CD4-positive, alpha-beta T cell (primary cell): ENCODE measurements at regions not wholly inside any gene's neighbourhood (a gene's known extent, or its start where the extent isn't known, plus 50 kb on each side); places are given as distances from the start of the nearest gene placed in this dataset.

Source experiments
- ATAC-seq: fragments of 200-7000 bp; cut with Tn5 transposase; one replicate; pipeline ENCODE4 v1.10.0; 2022; ENCODE audit warnings: mild to moderate bottlenecking; ENCODE audit not compliant: poor library complexity
- CTCF ChIA-PET: fragments of 350-600 bp; sonication (Branson Sonifier 250); formaldehyde crosslinking; loops from one replicate; lab custom pipeline; 2021; ENCODE audit warnings: antibody characterized with exemption, inconsistent platforms; lab: Charles Lee
- POLR2A ChIA-PET: fragments of 350-600 bp; sonication (Branson Sonifier 250); formaldehyde crosslinking; loops from one replicate; lab custom pipeline; 2021; ENCODE audit warnings: antibody characterized with exemption, inconsistent platforms; lab: Charles Lee
- DNase-seq, 14 experiments: peaks; one replicate each; pipeline ENCODE4 v3.0.0-alpha.2; 2013 to 2020; ENCODE audit warnings: mixed read lengths in 2 of 14
- H3K27ac ChIP-seq, 2 donors: one replicate each; pipeline versions ENCODE4 v1.5.1 to v1.7.0; 2013; ENCODE audit warnings: low read length in 2 of 2, low read depth in 1 of 2, mild to moderate bottlenecking in 1 of 2
- H3K27me3 ChIP-seq, 2 experiments: 1 replicate in 1 of 2; 2 replicates in 1 of 2; pipeline versions ENCODE4 v1.6.1 to v1.7.0; 2013; ENCODE audit warnings: low read length in 2 of 2, control low read depth in 1 of 2, mild to moderate bottlenecking in 1 of 2, moderate library complexity in 1 of 2; ENCODE audit not compliant: insufficient read depth in 2 of 2, control insufficient read depth in 1 of 2
- H3K36me3 ChIP-seq: one replicate; pipeline ENCODE4 v1.6.1; 2013; ENCODE audit warnings: low read length, control low read depth; ENCODE audit not compliant: insufficient read depth
- H3K4me1 ChIP-seq: one replicate; pipeline ENCODE4 v1.6.1; 2013; ENCODE audit warnings: low read length, control low read depth; ENCODE audit not compliant: insufficient read depth
- H3K4me3 ChIP-seq: one replicate; pipeline ENCODE4 v1.5.1; 2013; ENCODE audit warnings: mild to moderate bottlenecking, low read length, moderate library complexity
- H3K9me3 ChIP-seq, 2 experiments: 1 replicate in 1 of 2; 2 replicates in 1 of 2; pipeline versions ENCODE4 v1.6.1 to v1.7.0; 2013; ENCODE audit warnings: low read length in 2 of 2, mild to moderate bottlenecking in 2 of 2, control low read depth in 1 of 2, moderate library complexity in 1 of 2; ENCODE audit not compliant: control insufficient read depth in 1 of 2, insufficient read depth in 1 of 2
- H3K27ac Mint-ChIP-seq: one replicate; pipeline ENCODE4 v1.8.0; 2020; ENCODE audit warnings: mixed read lengths
- H3K27me3 Mint-ChIP-seq: one replicate; pipeline ENCODE4 v1.8.0; 2021; ENCODE audit warnings: mixed read lengths
- H3K36me3 Mint-ChIP-seq: one replicate; pipeline ENCODE4 v1.8.0; 2021; ENCODE audit warnings: low read depth, mixed read lengths
- H3K4me1 Mint-ChIP-seq: one replicate; pipeline ENCODE4 v1.8.0; 2021; ENCODE audit warnings: low read depth, mixed read lengths
- H3K4me3 Mint-ChIP-seq: one replicate; pipeline ENCODE4 v1.8.0; 2020; ENCODE audit warnings: mild to moderate bottlenecking, mixed read lengths
- H3K9me3 Mint-ChIP-seq: one replicate; pipeline ENCODE4 v1.8.0; 2020; ENCODE audit warnings: mixed read lengths
- CTCF ChIP-seq: fragments of 200-600 bp; IDR thresholded peaks from one replicate; pipeline ENCODE4 v1.8.0; 2022; ENCODE audit warnings: antibody characterized with exemption, mild to moderate bottlenecking
- intact Hi-C, 2 experiments: fragments of 100-400 bp; cut with DNase I in 1 of 2; cut with micrococcal nuclease in 1 of 2; formaldehyde crosslinking; loops; one replicate each; pipeline versions ENCODE4 v1.15.1 to v1.9.0; 2023 to 2025; cut with DNase I, micrococcal nuclease

GRCh38 chr15:53389271-53390037 lies 370.0 kb downstream of the WDR72 start:
- no peak overlapping the region for H3K27ac ChIP-seq
- H3K9me3 Mint-ChIP-seq, result no peaks in the 10 kb centered on the region
- no peaks in the 10 kb centered on the region for H3K27me3 ChIP-seq
- POLR2A ChIA-PET, result no interaction called here
- no peaks in the 10 kb centered on the region for H3K36me3 ChIP-seq
- H3K36me3 Mint-ChIP-seq, result no peaks in the 10 kb centered on the region
- ATAC-seq, result no peak
- no peaks in the 10 kb centered on the region for H3K27me3 Mint-ChIP-seq
- no peak overlapping the region for H3K27ac Mint-ChIP-seq
- intact Hi-C loops, result no loop called here
- no peak overlapping the region for H3K4me3 ChIP-seq
- DNase-seq, result no peak
- H3K9me3 ChIP-seq, result peaks cover 0 to 4% of the 10 kb centered on the region in 2 experiments
- no peaks in the 10 kb centered on the region for H3K4me1 ChIP-seq
- H3K4me3 Mint-ChIP-seq, result no peak overlapping the region
- CTCF ChIA-PET, result no interaction called here
- no peak for TF ChIP-seq CTCF
- H3K4me1 Mint-ChIP-seq, result no peaks in the 10 kb centered on the region

DNA sequence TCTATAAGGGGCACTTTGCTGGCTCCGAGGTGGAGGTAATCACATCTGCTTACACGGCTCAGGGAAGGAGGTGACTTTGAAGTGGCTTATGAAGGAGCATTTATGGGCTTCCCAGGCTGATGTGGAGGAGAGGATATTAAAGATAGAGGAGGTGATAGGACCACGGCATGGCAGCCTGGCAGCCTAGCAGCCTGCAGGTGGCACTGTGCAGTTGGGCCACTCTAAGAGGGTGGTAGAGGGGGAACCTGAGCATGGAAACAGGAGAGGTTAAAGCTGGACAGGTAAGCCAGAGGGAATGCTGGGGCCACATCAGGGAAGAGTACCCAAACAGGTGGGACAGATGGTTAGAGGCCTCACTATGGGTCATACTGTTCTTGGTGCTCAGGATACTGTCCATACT lies 375.0 kb downstream of the WDR72 start:
- peaks cover 0 to 4% of the 10 kb centered on the region in 2 experiments for H3K9me3 ChIP-seq
- no peaks in the 10 kb centered on the region for H3K4me1 ChIP-seq
- no peaks in the 10 kb centered on the region for H3K27me3 ChIP-seq
- CTCF ChIA-PET, result no interaction called here
- POLR2A ChIA-PET, result no interaction called here
- no peaks in the 10 kb centered on the region for H3K9me3 Mint-ChIP-seq
- H3K36me3 ChIP-seq, result no peaks in the 10 kb centered on the region
- DNase-seq (no peak), ATAC-seq (no peak)
- H3K4me3 ChIP-seq, result no peak overlapping the region
- TF ChIP-seq CTCF, result no peak
- no peaks in the 10 kb centered on the region for H3K36me3 Mint-ChIP-seq
- H3K4me1 Mint-ChIP-seq, result no peaks in the 10 kb centered on the region
- intact Hi-C loops, result no loop called here
- no peak overlapping the region for H3K4me3 Mint-ChIP-seq
- no peaks in the 10 kb centered on the region for H3K27me3 Mint-ChIP-seq
- H3K27ac ChIP-seq, result no peak overlapping the region
- H3K27ac Mint-ChIP-seq, result no peak overlapping the region

GRCh38 chr15:53378096-53378800 lies 381.2 kb downstream of the WDR72 start:
- Mint-ChIP-seq H3K4me3 (no peak overlapping the region), H3K4me1 (no peaks in the 10 kb centered on the region), H3K9me3 (peaks cover 3% of the 10 kb centered on the region), H3K27ac (no peak overlapping the region), H3K27me3 (no peaks in the 10 kb centered on the region), H3K36me3 (no peaks in the 10 kb centered on the region)
- H3K36me3 ChIP-seq, result no peaks in the 10 kb centered on the region
- H3K9me3 ChIP-seq, result no peaks in the 10 kb centered on the region
- no peak overlapping the region for H3K27ac ChIP-seq
- TF ChIP-seq CTCF, result no peak
- no peaks in the 10 kb centered on the region for H3K27me3 ChIP-seq
- CTCF ChIA-PET, result no interaction called here
- ATAC-seq (no peak), DNase-seq (no peak)
- no peaks in the 10 kb centered on the region for H3K4me1 ChIP-seq
- intact Hi-C loops, result no loop called here
- H3K4me3 ChIP-seq, result no peak overlapping the region
- POLR2A ChIA-PET, result no interaction called here
